Testis (tissue), 2 donors: ENCODE measurements at regions not wholly inside any gene's neighbourhood (a gene's known extent, or its start where the extent isn't known, plus 50 kb on each side); places are given as distances from the start of the nearest gene placed in this dataset.

ENCODE experiments used
- DNase-seq: peaks from one replicate; pipeline ENCODE4 v3.0.0-alpha.2; 2019
- H3K27ac ChIP-seq, 2 donors: fragments of 200-600 bp; sonication (generic); one replicate each; pipeline ENCODE4 v1.5.1; 2019
- H3K27me3 ChIP-seq: fragments of 200-600 bp; sonication (generic); one replicate; pipeline ENCODE4 v1.5.1; 2019
- H3K36me3 ChIP-seq: fragments of 200-600 bp; sonication (generic); one replicate; pipeline ENCODE4 v1.5.1; 2017; ENCODE audit warnings: low read depth; ENCODE audit errors: missing control alignments
- H3K4me1 ChIP-seq: fragments of 200-600 bp; sonication (generic); one replicate; pipeline ENCODE4 v1.5.1; 2019
- H3K4me3 ChIP-seq, 2 donors: fragments of 200-600 bp; sonication (generic); one replicate each; pipeline ENCODE4 v1.5.1; 2017 to 2019
- H3K9me3 ChIP-seq: fragments of 200-600 bp; sonication (generic); one replicate; pipeline ENCODE4 v1.5.1; 2017
- CTCF ChIP-seq, 3 experiments: fragments of 450-650 bp in 2 of 3; fragments of 200-600 bp in 1 of 3; sonication (generic) in 1 of 3; IDR thresholded peaks; one replicate each; pipeline ENCODE4 v1.5.1; 2016 to 2019; ENCODE audit warnings: antibody characterized with exemption in 3 of 3, mild to moderate bottlenecking in 2 of 3, moderate library complexity in 1 of 3
- POLR2A ChIP-seq: fragments of 450-650 bp; IDR thresholded peaks from one replicate; pipeline ENCODE4 v1.6.1; 2017; ENCODE audit warnings: antibody characterized with exemption, mild to moderate bottlenecking, moderate library complexity
- WGBS, 2 donors: methylation state at CpG; one replicate each; pipeline ENCODE4 v1.1.5; 2018; 5-methylcytosine and 5-hydroxymethylcytosine counted together
- intact Hi-C: fragments of 100-400 bp; cut with DNase I; formaldehyde crosslinking; loops from one replicate; pipeline ENCODE4 v1.15.1; 2023; ENCODE audit warnings: low total_unique reads

GRCh38 chr2:72032481-72033041 lies 115.1 kb downstream of the CYP26B1 start:
- Histone ChIP-seq H3K9me3 (no peaks in the 10 kb centered on the region), H3K36me3 (no peaks in the 10 kb centered on the region), H3K4me3 (no peak overlapping the region), H3K27ac (no peak overlapping the region), H3K27me3 (no peaks in the 10 kb centered on the region), H3K4me1 (no peaks in the 10 kb centered on the region)
- no peak for TF ChIP-seq CTCF (IDR thresholded peaks at IDR 0.05)
- TF ChIP-seq POLR2A = no peak
- intact Hi-C loops = no loop called here
- DNase-seq = no peak
- 86 to 97% methylated on average over 9 to 13 of the region's 13 CpGs for WGBS, 2 donors

- intact Hi-C loops = no loop called here
- DNase-seq = no peak
These were observed 116.1 kb downstream of the CYP26B1 start for GRCh38 chr2:72031346-72032110.

DNA sequence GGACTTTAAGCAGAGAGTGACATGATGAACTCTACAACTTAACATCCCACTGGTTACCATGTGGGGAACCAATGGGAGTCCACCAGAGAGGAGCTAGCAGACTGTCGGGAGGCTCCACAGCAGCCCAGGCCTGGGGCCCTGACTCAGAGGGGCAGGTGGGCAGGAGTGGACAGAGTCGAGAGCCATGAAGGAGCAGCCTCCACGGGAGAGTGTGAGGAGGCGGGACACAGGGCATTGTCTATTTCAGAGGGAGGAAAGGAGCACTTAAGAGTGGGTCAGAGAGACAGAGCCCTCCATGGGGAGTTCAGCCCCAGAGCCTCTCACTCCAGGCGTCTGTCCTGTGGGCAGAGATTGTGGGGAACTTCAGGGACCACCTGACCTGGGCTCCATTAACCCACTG lies 118.7 kb downstream of the CYP26B1 start:
- DNase-seq = no peak
- no peaks in the 10 kb centered on the region for H3K9me3 ChIP-seq
- H3K4me3 ChIP-seq = no peak overlapping the region
- WGBS, 2 donors = 75 to 80% methylated on average over 5 of the region's 5 CpGs
- TF ChIP-seq CTCF (IDR thresholded peaks at IDR 0.05) (no peak), POLR2A (no peak)
- H3K36me3 ChIP-seq = no peaks in the 10 kb centered on the region
- intact Hi-C loops = no loop called here
- H3K27ac ChIP-seq = no peak overlapping the region
- no peaks in the 10 kb centered on the region for H3K4me1 ChIP-seq
- no peaks in the 10 kb centered on the region for H3K27me3 ChIP-seq

More at GRCh38 chr2:72031346-72032110, 116.1 kb downstream of the CYP26B1 start:
- H3K36me3 ChIP-seq = no peaks in the 10 kb centered on the region
- no peaks in the 10 kb centered on the region for H3K27me3 ChIP-seq
- WGBS, 2 donors = 78 to 79% methylated on average over 15 to 16 of the region's 16 CpGs
- no peaks in the 10 kb centered on the region for H3K9me3 ChIP-seq
- no peak overlapping the region for H3K4me3 ChIP-seq
- no peaks in the 10 kb centered on the region for H3K4me1 ChIP-seq
- no peak overlapping the region for H3K27ac ChIP-seq
- TF ChIP-seq POLR2A (no peak), CTCF (IDR thresholded peaks at IDR 0.05) (no peak)

DNA sequence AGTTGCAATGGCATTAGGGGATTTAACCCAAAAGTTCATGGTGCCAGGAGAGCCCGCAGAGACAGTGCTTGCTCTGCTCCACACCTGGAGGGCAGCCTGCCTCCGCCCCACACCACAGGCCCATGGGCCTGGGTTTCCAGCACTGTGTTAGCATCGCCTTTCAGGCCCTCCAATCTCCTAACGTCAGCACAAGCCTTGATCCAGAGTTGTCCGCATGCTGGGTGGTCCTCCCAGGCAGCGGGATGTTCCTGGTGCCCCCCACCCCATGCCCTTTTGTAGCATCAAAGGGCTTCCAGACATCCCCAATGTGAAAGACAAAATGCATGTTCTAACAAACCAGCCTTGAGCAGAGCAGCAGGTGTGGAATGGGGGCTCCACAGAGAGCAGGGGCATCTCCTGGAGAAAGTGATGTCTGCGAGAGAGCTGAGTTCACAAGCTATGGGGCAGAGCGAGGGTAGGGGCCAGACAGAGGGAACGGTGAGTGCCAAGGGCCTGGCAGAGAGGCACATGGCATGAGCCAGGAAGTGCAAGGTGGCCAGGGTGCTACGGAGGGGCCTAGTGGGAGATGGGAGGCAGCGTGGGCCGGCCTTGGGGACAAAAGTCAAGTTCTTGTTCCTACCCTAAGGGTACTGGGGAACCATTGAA lies 119.2 kb downstream of the CYP26B1 start:
- 91 to 96% methylated on average over 11 to 12 of the region's 12 CpGs for WGBS, 2 donors
- intact Hi-C loops = no loop called here
- H3K4me1 ChIP-seq = no peaks in the 10 kb centered on the region
- no peak for TF ChIP-seq CTCF (IDR thresholded peaks at IDR 0.05)
- no peak for TF ChIP-seq POLR2A
- no peak for DNase-seq
- H3K9me3 ChIP-seq = no peaks in the 10 kb centered on the region
- no peaks in the 10 kb centered on the region for H3K27me3 ChIP-seq
- no peaks in the 10 kb centered on the region for H3K36me3 ChIP-seq
- no peak overlapping the region for H3K4me3 ChIP-seq
- H3K27ac ChIP-seq = no peak overlapping the region
